ENCODE measurements at regions not wholly inside any gene's neighbourhood (a gene's known extent, or its start where the extent isn't known, plus 50 kb on each side); places are given as distances from the start of the nearest gene placed in this dataset.

DNA sequence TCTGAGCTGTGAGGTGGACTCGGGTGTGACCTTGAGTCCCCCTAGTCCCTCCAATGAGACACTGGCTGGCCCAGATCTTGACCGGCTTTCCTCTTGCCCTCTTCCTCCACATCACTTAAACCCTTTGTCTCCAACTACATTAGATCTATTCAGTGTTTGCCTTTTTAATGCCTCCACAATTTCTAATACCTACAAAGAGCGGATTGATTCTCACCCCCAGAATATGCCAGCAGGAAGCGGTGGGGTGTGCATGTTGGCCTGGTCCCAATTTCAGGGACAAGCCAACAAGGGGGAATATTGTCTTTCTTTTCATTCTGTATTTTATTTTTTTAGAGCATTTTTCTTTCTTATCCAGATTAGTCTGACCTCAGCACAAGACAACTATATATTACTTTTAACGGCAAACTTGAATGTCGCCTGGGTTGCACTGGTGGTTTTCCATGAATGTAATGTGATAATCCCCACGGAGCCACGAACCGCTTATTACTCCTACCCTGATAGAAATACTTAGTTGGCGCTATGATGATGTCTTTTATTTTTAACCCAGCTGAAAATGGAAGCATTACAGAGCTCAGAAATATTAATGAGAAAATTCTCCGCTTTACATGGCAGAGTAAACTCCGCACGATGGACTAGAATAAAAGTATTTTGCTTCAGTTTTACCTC lies 68.5 kb upstream of the MYO10 start:
- TF ChIP-seq POLR2A (IDR thresholded peaks at IDR 0.05; ENCODE audit: borderline replicate concordance, extremely low read depth, insufficient read depth, insufficient read length) (no peak), POLR2AphosphoS5 (IDR thresholded peaks at IDR 0.05; ENCODE audit: low read depth, low read length) (no peak), ZNF274 (IDR thresholded peaks at IDR 0.05; ENCODE audit: low read depth, low read length) (no peak), EZH2phosphoT487 (IDR thresholded peaks at IDR 0.05; ENCODE audit: borderline replicate concordance) (no peak), SP1 (IDR thresholded peaks at IDR 0.05; ENCODE audit: low read depth) (no peak), CEBPB (IDR thresholded peaks at IDR 0.05; ENCODE audit: low read depth) (no peak), YY1 (IDR thresholded peaks at IDR 0.05; ENCODE audit: extremely low read depth, insufficient replicate concordance, low read depth, low read length) (no peak), SRF (IDR thresholded peaks at IDR 0.05; ENCODE audit: low read depth) (no peak), EGR1 (IDR thresholded peaks at IDR 0.05; ENCODE audit: low read depth) (no peak)
- TF ChIP-seq, protein P1, sequence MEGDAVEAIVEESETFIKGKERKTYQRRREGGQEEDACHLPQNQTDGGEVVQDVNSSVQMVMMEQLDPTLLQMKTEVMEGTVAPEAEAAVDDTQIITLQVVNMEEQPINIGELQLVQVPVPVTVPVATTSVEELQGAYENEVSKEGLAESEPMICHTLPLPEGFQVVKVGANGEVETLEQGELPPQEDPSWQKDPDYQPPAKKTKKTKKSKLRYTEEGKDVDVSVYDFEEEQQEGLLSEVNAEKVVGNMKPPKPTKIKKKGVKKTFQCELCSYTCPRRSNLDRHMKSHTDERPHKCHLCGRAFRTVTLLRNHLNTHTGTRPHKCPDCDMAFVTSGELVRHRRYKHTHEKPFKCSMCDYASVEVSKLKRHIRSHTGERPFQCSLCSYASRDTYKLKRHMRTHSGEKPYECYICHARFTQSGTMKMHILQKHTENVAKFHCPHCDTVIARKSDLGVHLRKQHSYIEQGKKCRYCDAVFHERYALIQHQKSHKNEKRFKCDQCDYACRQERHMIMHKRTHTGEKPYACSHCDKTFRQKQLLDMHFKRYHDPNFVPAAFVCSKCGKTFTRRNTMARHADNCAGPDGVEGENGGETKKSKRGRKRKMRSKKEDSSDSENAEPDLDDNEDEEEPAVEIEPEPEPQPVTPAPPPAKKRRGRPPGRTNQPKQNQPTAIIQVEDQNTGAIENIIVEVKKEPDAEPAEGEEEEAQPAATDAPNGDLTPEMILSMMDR (IDR thresholded peaks at IDR 0.05 in 2 of 3, conservative IDR thresholded peaks at IDR 0.05 in 1 of 3; ENCODE audit: borderline replicate concordance in 1 of 3, insufficient read depth in 1 of 3, low read depth in 2 of 3, low read length in 2 of 3): no peak
- TF ChIP-seq, protein P2, sequence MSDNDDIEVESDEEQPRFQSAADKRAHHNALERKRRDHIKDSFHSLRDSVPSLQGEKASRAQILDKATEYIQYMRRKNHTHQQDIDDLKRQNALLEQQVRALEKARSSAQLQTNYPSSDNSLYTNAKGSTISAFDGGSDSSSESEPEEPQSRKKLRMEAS (IDR thresholded peaks at IDR 0.05): no peak
